Loucy (cell line): ENCODE measurements at regions not wholly inside any gene's neighbourhood (a gene's known extent, or its start where the extent isn't known, plus 50 kb on each side); places are given as distances from the start of the nearest gene placed in this dataset.

Experiments
- H2AFZ ChIP-seq: fragments of 200-600 bp; sonication (generic); 2 replicates; pipeline ENCODE4 v1.6.0; 2016; ENCODE audit warnings: antibody characterized with exemption, mild to moderate bottlenecking, low read length, moderate library complexity
- H3F3A ChIP-seq: fragments of 200-600 bp; 2 replicates; pipeline ENCODE4 v1.6.0; 2016; ENCODE audit warnings: antibody characterized with exemption, low read depth, mild to moderate bottlenecking
- H3K27me3 ChIP-seq: fragments of 200-600 bp; sonication (generic); 2 replicates; pipeline ENCODE4 v1.6.1; 2014; ENCODE audit warnings: low read length, mild to moderate bottlenecking; ENCODE audit not compliant: insufficient read depth, poor library complexity, severe bottlenecking
- H3K36me3 ChIP-seq: fragments of 200-600 bp; sonication (generic); 2 replicates; pipeline ENCODE4 v1.6.1; 2016; ENCODE audit warnings: low read length; ENCODE audit not compliant: insufficient read depth
- H3K4me1 ChIP-seq: fragments of 200-600 bp; sonication (generic); 2 replicates; pipeline ENCODE4 v1.5.1; 2014; ENCODE audit warnings: low read length, mild to moderate bottlenecking; ENCODE audit not compliant: insufficient read depth, poor library complexity, severe bottlenecking
- H3K4me2 ChIP-seq: fragments of 200-600 bp; sonication (generic); 2 replicates; pipeline ENCODE4 v1.6.0; 2014; ENCODE audit warnings: antibody characterized with exemption, low read length, low read depth, mild to moderate bottlenecking; ENCODE audit not compliant: poor library complexity, severe bottlenecking
- H3K4me3 ChIP-seq: fragments of 200-600 bp; sonication (generic); 2 replicates; pipeline ENCODE4 v1.5.1; 2014; ENCODE audit warnings: low read length, mild to moderate bottlenecking, mixed read lengths; ENCODE audit not compliant: poor library complexity, severe bottlenecking
- H3K79me2 ChIP-seq: fragments of 200-600 bp; sonication (generic); 2 replicates; pipeline ENCODE4 v1.6.1; 2014; ENCODE audit warnings: low read length; ENCODE audit not compliant: insufficient read depth
- H3K9ac ChIP-seq: fragments of 200-600 bp; sonication (generic); 2 replicates; pipeline ENCODE4 v1.6.0; 2014; ENCODE audit warnings: mild to moderate bottlenecking, low read depth, low read length, moderate library complexity; ENCODE audit not compliant: poor library complexity, severe bottlenecking
- H3K9me2 ChIP-seq: fragments of 200-600 bp; sonication (generic); replicated peaks from 2 replicates; pipeline ENCODE4 v1.6.1; 2016; ENCODE audit warnings: low read depth, low read length, mixed read lengths
- H3K9me3 ChIP-seq: fragments of 200-600 bp; sonication (generic); 2 replicates; pipeline ENCODE4 v1.6.1; 2014; ENCODE audit warnings: mild to moderate bottlenecking, antibody characterized with exemption, low read length, low read depth; ENCODE audit not compliant: insufficient read depth
- H4K20me1 ChIP-seq: fragments of 200-600 bp; sonication (generic); 2 replicates; pipeline ENCODE4 v1.6.0; 2014; ENCODE audit warnings: antibody characterized with exemption, low read length, mild to moderate bottlenecking; ENCODE audit not compliant: insufficient read depth, poor library complexity, severe bottlenecking
- EZH2phosphoT487 ChIP-seq: fragments of 200-600 bp; IDR thresholded peaks from 2 replicates; pipeline ENCODE4 v1.6.1; 2018; ENCODE audit warnings: antibody characterized with exemption, mild to moderate bottlenecking, moderate library complexity, borderline replicate concordance
- TF ChIP-seq, protein P1 (sequence below): fragments of 200-600 bp; sonication (generic); conservative IDR thresholded peaks from 2 replicates; pipeline ENCODE4 v1.5.1; 2014; ENCODE audit warnings: mild to moderate bottlenecking, antibody characterized with exemption, low read length

DNA sequence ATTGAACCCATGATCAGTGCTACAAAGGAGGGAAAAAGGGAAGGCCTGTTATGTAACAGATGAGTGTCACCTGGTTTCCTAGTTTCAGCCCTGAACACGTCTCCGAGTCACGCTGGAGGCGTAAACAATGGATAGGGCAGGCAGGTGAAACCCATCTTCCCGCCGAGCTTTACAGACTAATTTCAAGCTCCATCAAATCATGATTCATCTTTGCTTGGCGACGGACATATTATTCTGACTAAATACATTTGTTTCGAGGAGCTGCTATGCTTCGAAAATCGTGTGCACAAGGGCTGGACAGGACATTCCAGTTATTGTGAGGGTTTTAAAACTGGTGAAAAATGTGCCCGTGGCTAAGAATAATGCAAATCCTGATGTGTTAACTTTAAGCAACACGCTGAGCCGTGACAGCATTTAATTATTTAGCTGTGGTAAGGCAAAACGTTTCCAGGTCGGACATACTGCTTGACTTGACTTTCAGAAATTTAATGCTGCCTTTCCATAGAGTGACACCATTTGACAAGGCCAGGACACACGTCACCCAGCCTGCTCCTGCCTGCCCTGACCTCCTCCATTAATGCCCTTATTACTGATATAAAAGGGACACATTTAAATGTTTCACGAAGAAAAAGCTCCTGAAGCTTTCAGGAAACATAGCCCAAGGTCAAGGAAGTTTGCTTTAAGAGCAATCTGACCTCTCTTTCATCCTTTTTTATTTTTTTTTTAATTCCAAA lies 1203.5 kb upstream of the TMEM132C start:
- no peaks in the 10 kb centered on the region for H3F3A ChIP-seq
- H3K4me3 ChIP-seq = no peak overlapping the region
- H3K36me3 ChIP-seq = no peaks in the 10 kb centered on the region
- H3K9me2 ChIP-seq = no peaks in the 10 kb centered on the region
- no peaks in the 10 kb centered on the region for H3K27me3 ChIP-seq
- no peak overlapping the region for H3K9ac ChIP-seq
- H4K20me1 ChIP-seq = no peaks in the 10 kb centered on the region
- H3K4me1 ChIP-seq = no peaks in the 10 kb centered on the region
- H3K4me2 ChIP-seq = no peak overlapping the region
- no peak for TF ChIP-seq EZH2phosphoT487
- TF ChIP-seq, protein P1, sequence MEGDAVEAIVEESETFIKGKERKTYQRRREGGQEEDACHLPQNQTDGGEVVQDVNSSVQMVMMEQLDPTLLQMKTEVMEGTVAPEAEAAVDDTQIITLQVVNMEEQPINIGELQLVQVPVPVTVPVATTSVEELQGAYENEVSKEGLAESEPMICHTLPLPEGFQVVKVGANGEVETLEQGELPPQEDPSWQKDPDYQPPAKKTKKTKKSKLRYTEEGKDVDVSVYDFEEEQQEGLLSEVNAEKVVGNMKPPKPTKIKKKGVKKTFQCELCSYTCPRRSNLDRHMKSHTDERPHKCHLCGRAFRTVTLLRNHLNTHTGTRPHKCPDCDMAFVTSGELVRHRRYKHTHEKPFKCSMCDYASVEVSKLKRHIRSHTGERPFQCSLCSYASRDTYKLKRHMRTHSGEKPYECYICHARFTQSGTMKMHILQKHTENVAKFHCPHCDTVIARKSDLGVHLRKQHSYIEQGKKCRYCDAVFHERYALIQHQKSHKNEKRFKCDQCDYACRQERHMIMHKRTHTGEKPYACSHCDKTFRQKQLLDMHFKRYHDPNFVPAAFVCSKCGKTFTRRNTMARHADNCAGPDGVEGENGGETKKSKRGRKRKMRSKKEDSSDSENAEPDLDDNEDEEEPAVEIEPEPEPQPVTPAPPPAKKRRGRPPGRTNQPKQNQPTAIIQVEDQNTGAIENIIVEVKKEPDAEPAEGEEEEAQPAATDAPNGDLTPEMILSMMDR = no peak
- no peaks in the 10 kb centered on the region for H3K9me3 ChIP-seq
- H3K79me2 ChIP-seq = no peaks in the 10 kb centered on the region
- H2AFZ ChIP-seq = no peak overlapping the region

- TF ChIP-seq EZH2phosphoT487 = no peak
- TF ChIP-seq, protein P1 = no peak
- no peaks in the 10 kb centered on the region for H3K9me2 ChIP-seq
- no peaks in the 10 kb centered on the region for H3K9me3 ChIP-seq
- no peak overlapping the region for H3K4me3 ChIP-seq
- H3F3A ChIP-seq = no peaks in the 10 kb centered on the region
- no peaks in the 10 kb centered on the region for H4K20me1 ChIP-seq
- no peaks in the 10 kb centered on the region for H3K36me3 ChIP-seq
- H3K79me2 ChIP-seq = no peaks in the 10 kb centered on the region
- no peaks in the 10 kb centered on the region for H3K4me1 ChIP-seq
- H2AFZ ChIP-seq = no peak overlapping the region
- H3K27me3 ChIP-seq = no peaks in the 10 kb centered on the region
- no peak overlapping the region for H3K9ac ChIP-seq
- no peak overlapping the region for H3K4me2 ChIP-seq
Observed at GRCh38 chr12:127064207-127064606, 1202.8 kb upstream of the TMEM132C start.

DNA sequence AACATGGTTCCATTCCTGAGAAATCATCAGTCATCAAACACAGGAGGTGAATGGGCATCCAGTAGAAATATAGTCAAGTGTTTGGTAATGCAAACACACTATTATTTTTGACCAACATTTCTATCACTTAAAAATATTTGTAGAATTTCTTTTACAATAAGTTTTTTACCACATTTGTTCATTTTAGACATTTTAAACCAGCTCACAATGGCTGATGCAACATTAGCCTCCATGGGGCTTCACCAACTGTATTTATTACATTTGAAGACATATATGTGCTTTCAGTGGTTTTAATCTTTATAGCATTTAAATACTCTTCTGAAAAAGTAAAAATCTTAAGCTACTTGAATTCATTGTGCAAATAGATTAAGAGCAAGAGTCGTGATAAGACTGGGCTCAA lies 1201.4 kb upstream of the TMEM132C start:
- H4K20me1 ChIP-seq = no peaks in the 10 kb centered on the region
- H3K36me3 ChIP-seq = no peaks in the 10 kb centered on the region
- no peaks in the 10 kb centered on the region for H3K27me3 ChIP-seq
- no peaks in the 10 kb centered on the region for H3F3A ChIP-seq
- H3K4me1 ChIP-seq = no peaks in the 10 kb centered on the region
- no peaks in the 10 kb centered on the region for H3K79me2 ChIP-seq
- no peak overlapping the region for H3K4me2 ChIP-seq
- H3K9me2 ChIP-seq = no peaks in the 10 kb centered on the region
- H3K4me3 ChIP-seq = no peak overlapping the region
- TF ChIP-seq EZH2phosphoT487 = no peak
- TF ChIP-seq, protein P1 = no peak
- H2AFZ ChIP-seq = no peak overlapping the region
- no peaks in the 10 kb centered on the region for H3K9me3 ChIP-seq
- H3K9ac ChIP-seq = no peak overlapping the region
